Lung (tissue), 11 donors: ENCODE measurements at regions not wholly inside any gene's neighbourhood (a gene's known extent, or its start where the extent isn't known, plus 50 kb on each side); places are given as distances from the start of the nearest gene placed in this dataset.
A peak's percentile ranks its signal among the peaks of the same experiment; 100 is the strongest.

ENCODE experiments used
- ATAC-seq: fragments of 200-7000 bp; cut with Tn5 transposase; one replicate; pipeline ENCODE4 v1.9.1; 2020; ENCODE audit warnings: moderate number of reproducible peaks; ENCODE audit not compliant: insufficient read depth, low FRiP score
- DNase-seq, 3 donors: peaks; one replicate each; pipeline ENCODE4 v3.0.0-alpha.2; 2013 to 2017
- H3K27ac ChIP-seq, 2 donors: one replicate each; pipeline ENCODE4 v1.5.1; 2013; ENCODE audit warnings: mild to moderate bottlenecking in 2 of 2, moderate library complexity in 2 of 2, control low read depth in 1 of 2, inconsistent platforms in 1 of 2, low read depth in 1 of 2, low read length in 1 of 2
- H3K27me3 ChIP-seq, 3 donors: one replicate each; pipeline ENCODE4 v1.5.1; 2013; ENCODE audit warnings: low read length in 2 of 3; ENCODE audit not compliant: control insufficient read depth in 3 of 3, insufficient read depth in 3 of 3
- H3K36me3 ChIP-seq, 4 donors: one replicate each; pipeline ENCODE4 v1.5.1; 2013; ENCODE audit warnings: low read length in 4 of 4, mild to moderate bottlenecking in 1 of 4, moderate library complexity in 1 of 4; ENCODE audit not compliant: control insufficient read depth in 4 of 4, insufficient read depth in 4 of 4
- H3K4me1 ChIP-seq, 5 donors: one replicate each; pipeline ENCODE4 v1.5.1; 2013; ENCODE audit warnings: low read length in 5 of 5, mild to moderate bottlenecking in 2 of 5, moderate library complexity in 1 of 5; ENCODE audit not compliant: control insufficient read depth in 5 of 5, insufficient read depth in 5 of 5
- H3K4me3 ChIP-seq: one replicate; pipeline ENCODE4 v1.5.1; 2013; ENCODE audit warnings: mild to moderate bottlenecking, control low read depth, moderate library complexity
- H3K9ac ChIP-seq, 2 donors: one replicate each; pipeline ENCODE4 v1.5.1; 2013; ENCODE audit warnings: low read length in 2 of 2, control low read depth in 1 of 2; ENCODE audit not compliant: insufficient read depth in 1 of 2
- H3K9me3 ChIP-seq, 4 donors: one replicate each; pipeline ENCODE4 v1.5.1; 2013; ENCODE audit warnings: low read length in 3 of 4, mild to moderate bottlenecking in 1 of 4, moderate library complexity in 1 of 4; ENCODE audit not compliant: control insufficient read depth in 4 of 4, insufficient read depth in 3 of 4
- WGBS, 2 donors: extraction: QIAGEN DNeasy Blood & Tissue Kit; methylation state at CpG; one replicate each; pipeline ENCODE4 v1.1.7; 2013; 5-methylcytosine and 5-hydroxymethylcytosine counted together
- TF ChIP-seq, protein P1 (sequence below): IDR thresholded peaks from 2 replicates; pipeline ENCODE4 v1.5.1; 2012; ENCODE audit warnings: mild to moderate bottlenecking; ENCODE audit errors: control extremely low read depth, extremely low read depth
- donor health status: control.
- donor health status: control.
- donor health status: Bipolar disorder and iron deficiency.
- donor health status: healthy.
- donor health status: DM: yes; HTN: yes; CAD: no.

DNA sequence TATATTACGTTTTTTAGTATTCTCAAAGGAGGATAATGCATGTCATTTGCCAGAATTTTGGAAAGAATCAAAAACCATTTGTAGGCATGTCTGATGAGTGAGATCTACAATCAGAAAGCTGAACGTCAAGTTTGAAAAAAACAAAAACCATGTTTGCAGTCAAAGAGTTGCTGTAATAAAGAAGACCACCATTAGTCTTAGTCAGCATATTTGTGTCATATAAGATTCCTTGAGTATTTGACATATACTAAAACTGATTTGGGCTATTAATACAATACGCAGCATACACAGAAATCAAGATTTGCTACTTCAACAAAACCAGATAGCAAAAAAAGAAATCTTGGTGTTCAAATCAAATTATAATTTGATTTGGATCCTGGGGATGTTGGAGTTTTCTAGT is 247.5 kb downstream of the SAMD5 start:
- Histone ChIP-seq H3K27ac (no peak overlapping the region), H3K9ac (no peak overlapping the region), H3K4me3 (no peak overlapping the region), H3K9me3 (no peaks in the 10 kb centered on the region), H3K4me1 (peaks cover 0 to 49% (median 0%) of the 10 kb centered on the region in 5 donors), H3K36me3 (no peaks in the 10 kb centered on the region), H3K27me3 (no peaks in the 10 kb centered on the region)
- TF ChIP-seq, protein P1, sequence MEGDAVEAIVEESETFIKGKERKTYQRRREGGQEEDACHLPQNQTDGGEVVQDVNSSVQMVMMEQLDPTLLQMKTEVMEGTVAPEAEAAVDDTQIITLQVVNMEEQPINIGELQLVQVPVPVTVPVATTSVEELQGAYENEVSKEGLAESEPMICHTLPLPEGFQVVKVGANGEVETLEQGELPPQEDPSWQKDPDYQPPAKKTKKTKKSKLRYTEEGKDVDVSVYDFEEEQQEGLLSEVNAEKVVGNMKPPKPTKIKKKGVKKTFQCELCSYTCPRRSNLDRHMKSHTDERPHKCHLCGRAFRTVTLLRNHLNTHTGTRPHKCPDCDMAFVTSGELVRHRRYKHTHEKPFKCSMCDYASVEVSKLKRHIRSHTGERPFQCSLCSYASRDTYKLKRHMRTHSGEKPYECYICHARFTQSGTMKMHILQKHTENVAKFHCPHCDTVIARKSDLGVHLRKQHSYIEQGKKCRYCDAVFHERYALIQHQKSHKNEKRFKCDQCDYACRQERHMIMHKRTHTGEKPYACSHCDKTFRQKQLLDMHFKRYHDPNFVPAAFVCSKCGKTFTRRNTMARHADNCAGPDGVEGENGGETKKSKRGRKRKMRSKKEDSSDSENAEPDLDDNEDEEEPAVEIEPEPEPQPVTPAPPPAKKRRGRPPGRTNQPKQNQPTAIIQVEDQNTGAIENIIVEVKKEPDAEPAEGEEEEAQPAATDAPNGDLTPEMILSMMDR: no peak
- ATAC-seq: no peak
- WGBS, 2 donors: 88 to 91% methylated on average over 3 of the region's 3 CpGs
- no peak for DNase-seq

DNA sequence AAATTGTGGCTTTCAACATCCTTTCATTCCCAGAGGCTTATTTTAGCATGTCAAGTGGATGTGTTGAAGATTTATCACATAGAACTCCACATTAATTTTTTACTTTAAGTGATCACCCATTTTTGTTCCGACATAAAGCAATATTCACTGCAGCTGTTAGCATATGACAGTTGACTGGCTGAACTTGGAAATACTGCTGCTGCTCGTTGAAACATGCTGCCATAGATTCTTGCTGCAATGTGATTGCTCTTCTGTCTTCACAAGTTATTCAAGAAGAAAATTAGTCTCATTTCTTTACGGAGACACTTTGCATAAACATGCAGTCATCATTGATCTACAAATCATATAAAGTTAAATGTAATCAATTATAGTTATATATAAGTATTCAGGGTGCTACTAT is 248.4 kb downstream of the SAMD5 start:
- Histone ChIP-seq H3K27me3 (no peaks in the 10 kb centered on the region), H3K9me3 (no peaks in the 10 kb centered on the region), H3K9ac (peak overlapping the region in 1 of 2 donors; percentile 35), H3K4me3 (no peak overlapping the region), H3K27ac (no peak overlapping the region), H3K36me3 (no peaks in the 10 kb centered on the region), H3K4me1 (peaks cover 0 to 49% (median 0%) of the 10 kb centered on the region in 5 donors)
- ATAC-seq (no peak), DNase-seq (peak in 2 of 3 donors; percentile 57 to 58)
- WGBS, 2 donors: 75 to 88% methylated on average over 3 of the region's 3 CpGs
- TF ChIP-seq, protein P1: no peak

DNA sequence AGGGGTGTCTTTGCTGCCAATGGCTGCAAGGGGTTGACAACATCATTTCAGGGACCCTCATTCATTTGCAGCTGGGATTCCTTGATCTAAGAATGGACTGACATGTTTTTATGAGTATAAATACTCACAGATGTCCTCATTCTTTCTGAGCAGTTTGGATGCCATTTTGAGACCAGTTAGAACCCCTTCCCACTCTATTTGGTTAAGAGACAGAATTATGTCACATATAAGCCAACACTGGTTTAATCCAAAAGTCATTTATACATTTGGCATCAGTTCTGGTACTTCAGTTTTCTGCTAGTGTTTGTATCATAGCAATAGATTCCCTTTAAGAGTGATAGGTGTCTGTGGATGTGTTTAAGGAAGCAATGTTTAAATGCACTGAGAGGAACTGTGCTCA is 248.8 kb downstream of the SAMD5 start:
- Histone ChIP-seq H3K9ac (no peak overlapping the region), H3K27me3 (no peaks in the 10 kb centered on the region), H3K27ac (no peak overlapping the region), H3K4me1 (peaks cover 0 to 48% (median 0%) of the 10 kb centered on the region in 5 donors), H3K9me3 (no peaks in the 10 kb centered on the region), H3K4me3 (no peak overlapping the region), H3K36me3 (no peaks in the 10 kb centered on the region)
- ATAC-seq: no peak
- DNase-seq: no peak
- TF ChIP-seq, protein P1: no peak

DNA sequence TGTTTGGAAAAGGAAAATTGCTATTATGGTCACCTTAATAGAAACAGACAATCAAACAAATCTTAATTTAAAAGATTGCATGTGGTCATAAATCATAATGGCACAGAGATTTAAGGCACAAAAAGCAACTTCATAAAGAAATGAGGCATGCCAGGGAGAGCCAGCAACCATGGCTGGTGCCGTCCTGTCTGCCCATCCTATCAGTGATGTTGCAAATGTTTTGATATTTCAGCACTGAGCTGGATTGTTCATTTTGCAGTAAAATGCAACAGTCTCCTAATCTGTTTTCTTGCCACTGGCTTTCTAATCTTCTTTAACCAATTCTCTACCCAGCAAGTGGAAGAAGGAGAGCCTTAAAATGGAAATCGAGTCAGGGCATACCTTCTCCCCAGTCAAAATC is 249.8 kb downstream of the SAMD5 start:
- DNase-seq (peak in 1 of 3 donors; percentile 43), ATAC-seq (no peak)
- Histone ChIP-seq H3K27me3 (no peaks in the 10 kb centered on the region), H3K27ac (no peak overlapping the region), H3K9ac (no peak overlapping the region), H3K9me3 (no peaks in the 10 kb centered on the region), H3K36me3 (no peaks in the 10 kb centered on the region), H3K4me1 (peaks cover 0 to 39% (median 0%) of the 10 kb centered on the region in 5 donors), H3K4me3 (no peak overlapping the region)
- 84 to 86% methylated on average over 2 of the region's 2 CpGs for WGBS, 2 donors
- TF ChIP-seq, protein P1: no peak
